Osteocyte (in vitro differentiated cells): ENCODE measurements at regions not wholly inside any gene's neighbourhood (a gene's known extent, or its start where the extent isn't known, plus 50 kb on each side); places are given as distances from the start of the nearest gene placed in this dataset.

Experiments
- DNase-seq: peaks from one replicate; pipeline ENCODE4 v3.0.0; 2021; ENCODE audit warnings: mixed read lengths; ENCODE audit not compliant: unreplicated experiment; ENCODE audit errors: extremely low spot score
- H3K27ac Mint-ChIP-seq: one replicate; pipeline ENCODE4 v1.8.0; 2021; ENCODE audit warnings: mild to moderate bottlenecking, mixed read lengths; ENCODE audit not compliant: unreplicated experiment
- H3K27me3 Mint-ChIP-seq: one replicate; pipeline ENCODE4 v1.8.0; 2021; ENCODE audit warnings: mixed read lengths; ENCODE audit not compliant: unreplicated experiment
- H3K36me3 Mint-ChIP-seq: one replicate; pipeline ENCODE4 v1.8.0; 2021; ENCODE audit warnings: mixed read lengths; ENCODE audit not compliant: unreplicated experiment
- H3K4me1 Mint-ChIP-seq: one replicate; pipeline ENCODE4 v1.8.0; 2021; ENCODE audit warnings: mixed read lengths; ENCODE audit not compliant: unreplicated experiment
- H3K4me3 Mint-ChIP-seq: one replicate; pipeline ENCODE4 v1.8.0; 2021; ENCODE audit warnings: mild to moderate bottlenecking, moderate library complexity, mixed read lengths; ENCODE audit not compliant: unreplicated experiment
- H3K9me3 Mint-ChIP-seq: one replicate; pipeline ENCODE4 v1.8.0; 2021; ENCODE audit warnings: mixed read lengths; ENCODE audit not compliant: unreplicated experiment
- TF ChIP-seq, protein P1 (sequence below): fragments of 200-600 bp; sonication (generic); IDR thresholded peaks from 2 replicates; pipeline ENCODE4 v1.5.0; 2021; ENCODE audit warnings: antibody characterized with exemption, mild to moderate bottlenecking, moderate library complexity

GRCh38 chrX:66889418-66889817 lies 250.5 kb upstream of the EDA2R start:
- no peak overlapping the region for H3K27ac Mint-ChIP-seq
- H3K9me3 Mint-ChIP-seq = peaks cover 38% of the 10 kb centered on the region
- no peak for DNase-seq
- no peak overlapping the region for H3K4me3 Mint-ChIP-seq
- H3K27me3 Mint-ChIP-seq = no peaks in the 10 kb centered on the region
- no peaks in the 10 kb centered on the region for H3K4me1 Mint-ChIP-seq
- TF ChIP-seq, protein P1, sequence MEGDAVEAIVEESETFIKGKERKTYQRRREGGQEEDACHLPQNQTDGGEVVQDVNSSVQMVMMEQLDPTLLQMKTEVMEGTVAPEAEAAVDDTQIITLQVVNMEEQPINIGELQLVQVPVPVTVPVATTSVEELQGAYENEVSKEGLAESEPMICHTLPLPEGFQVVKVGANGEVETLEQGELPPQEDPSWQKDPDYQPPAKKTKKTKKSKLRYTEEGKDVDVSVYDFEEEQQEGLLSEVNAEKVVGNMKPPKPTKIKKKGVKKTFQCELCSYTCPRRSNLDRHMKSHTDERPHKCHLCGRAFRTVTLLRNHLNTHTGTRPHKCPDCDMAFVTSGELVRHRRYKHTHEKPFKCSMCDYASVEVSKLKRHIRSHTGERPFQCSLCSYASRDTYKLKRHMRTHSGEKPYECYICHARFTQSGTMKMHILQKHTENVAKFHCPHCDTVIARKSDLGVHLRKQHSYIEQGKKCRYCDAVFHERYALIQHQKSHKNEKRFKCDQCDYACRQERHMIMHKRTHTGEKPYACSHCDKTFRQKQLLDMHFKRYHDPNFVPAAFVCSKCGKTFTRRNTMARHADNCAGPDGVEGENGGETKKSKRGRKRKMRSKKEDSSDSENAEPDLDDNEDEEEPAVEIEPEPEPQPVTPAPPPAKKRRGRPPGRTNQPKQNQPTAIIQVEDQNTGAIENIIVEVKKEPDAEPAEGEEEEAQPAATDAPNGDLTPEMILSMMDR = no peak
- no peaks in the 10 kb centered on the region for H3K36me3 Mint-ChIP-seq

GRCh38 chrX:66882101-66882500 lies 243.2 kb upstream of the EDA2R start:
- Mint-ChIP-seq H3K4me1 (no peaks in the 10 kb centered on the region), H3K4me3 (no peak overlapping the region), H3K9me3 (peaks cover 47% of the 10 kb centered on the region), H3K27ac (no peak overlapping the region), H3K27me3 (no peaks in the 10 kb centered on the region), H3K36me3 (no peaks in the 10 kb centered on the region)
- TF ChIP-seq, protein P1 = no peak
- no peak for DNase-seq

- DNase-seq = no peak
- Mint-ChIP-seq H3K4me1 (no peaks in the 10 kb centered on the region), H3K4me3 (no peak overlapping the region), H3K36me3 (no peaks in the 10 kb centered on the region), H3K27ac (no peak overlapping the region), H3K9me3 (peaks cover 50% of the 10 kb centered on the region), H3K27me3 (no peaks in the 10 kb centered on the region)
- TF ChIP-seq, protein P1 = no peak
Measured at GRCh38 chrX:66876776-66877175, 237.9 kb upstream of the EDA2R start.

DNA sequence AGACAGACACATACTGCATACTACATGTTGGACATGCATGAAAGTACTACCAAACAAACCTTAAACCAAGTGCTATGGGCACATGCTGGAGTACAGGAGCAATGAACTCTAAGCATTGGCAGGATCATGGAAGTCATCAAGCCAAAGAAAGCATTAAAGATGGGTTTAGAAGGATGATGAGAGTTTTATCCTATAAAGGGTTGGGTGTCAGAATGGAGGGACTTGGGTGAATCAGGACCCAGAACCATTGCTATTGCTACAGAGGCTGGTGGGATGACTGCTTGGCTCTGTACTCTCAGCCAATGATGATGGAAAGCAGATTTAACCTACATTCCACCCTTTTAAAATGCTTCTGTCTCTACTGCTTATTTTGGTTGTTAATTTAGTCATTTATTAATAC lies 233.9 kb upstream of the EDA2R start:
- Mint-ChIP-seq H3K4me1 (no peaks in the 10 kb centered on the region), H3K27me3 (no peaks in the 10 kb centered on the region), H3K36me3 (no peaks in the 10 kb centered on the region), H3K4me3 (no peak overlapping the region), H3K27ac (no peak overlapping the region), H3K9me3 (peaks cover 48% of the 10 kb centered on the region)
- no peak for DNase-seq
- TF ChIP-seq, protein P1 = no peak

GRCh38 chrX:66863721-66864120 lies 224.8 kb upstream of the EDA2R start:
- Mint-ChIP-seq H3K27ac (no peak overlapping the region), H3K36me3 (no peaks in the 10 kb centered on the region), H3K9me3 (peaks cover 38% of the 10 kb centered on the region), H3K4me1 (no peaks in the 10 kb centered on the region), H3K27me3 (no peaks in the 10 kb centered on the region), H3K4me3 (no peak overlapping the region)
- no peak for DNase-seq
- TF ChIP-seq, protein P1 = no peak
